Hepatocyte (in vitro differentiated cells): ENCODE measurements at regions not wholly inside any gene's neighbourhood (a gene's known extent, or its start where the extent isn't known, plus 50 kb on each side); places are given as distances from the start of the nearest gene placed in this dataset.

Experiments used
- DNase-seq: peaks from one replicate; pipeline ENCODE4 v3.0.0-alpha.2; 2016; ENCODE audit warnings: low spot score
- H2AFZ ChIP-seq: fragments of 200-600 bp; sonication (generic); 2 replicates; pipeline ENCODE4 v1.6.0; 2016; ENCODE audit warnings: antibody characterized with exemption, mild to moderate bottlenecking
- H3K27ac ChIP-seq: fragments of 200-600 bp; sonication (generic); 2 replicates; pipeline ENCODE4 v1.5.1; 2016; ENCODE audit warnings: mild to moderate bottlenecking
- H3K27me3 ChIP-seq: fragments of 200-600 bp; sonication (generic); 2 replicates; pipeline ENCODE4 v1.6.1; 2016
- H3K36me3 ChIP-seq: fragments of 200-600 bp; sonication (generic); replicated peaks from 2 replicates; pipeline ENCODE4 v1.5.1; 2016; ENCODE audit warnings: low read depth; ENCODE audit not compliant: insufficient read depth
- H3K4me1 ChIP-seq: fragments of 200-600 bp; sonication (generic); 2 replicates; pipeline ENCODE4 v1.5.1; 2016; ENCODE audit warnings: mild to moderate bottlenecking, moderate library complexity; ENCODE audit not compliant: insufficient read depth
- H3K4me2 ChIP-seq: fragments of 200-600 bp; sonication (generic); 2 replicates; pipeline ENCODE4 v1.6.0; 2016
- H3K4me3 ChIP-seq: fragments of 200-600 bp; sonication (generic); 2 replicates; pipeline ENCODE4 v1.5.1; 2016; ENCODE audit warnings: mild to moderate bottlenecking
- H3K79me2 ChIP-seq: fragments of 200-600 bp; sonication (generic); 2 replicates; pipeline ENCODE4 v1.6.0; 2017; ENCODE audit warnings: mild to moderate bottlenecking
- H3K9me2 ChIP-seq: fragments of 200-600 bp; sonication (generic); replicated peaks from 2 replicates; pipeline ENCODE4 v1.6.0; 2017; ENCODE audit warnings: mild to moderate bottlenecking; ENCODE audit not compliant: insufficient read depth
- H3K9me3 ChIP-seq: fragments of 200-600 bp; sonication (generic); 2 replicates; pipeline ENCODE4 v1.5.1; 2016; ENCODE audit warnings: low read depth, mild to moderate bottlenecking
- H4K20me1 ChIP-seq: fragments of 200-600 bp; sonication (generic); 2 replicates; pipeline ENCODE4 v1.6.0; 2016; ENCODE audit warnings: mild to moderate bottlenecking; ENCODE audit not compliant: insufficient read depth, poor library complexity, severe bottlenecking
- CTCF ChIP-seq: fragments of 200-600 bp; sonication (generic); IDR thresholded peaks from 2 replicates; pipeline ENCODE4 v1.5.1; 2016; ENCODE audit warnings: antibody characterized with exemption, mild to moderate bottlenecking; ENCODE audit not compliant: poor library complexity
- EZH2 ChIP-seq: fragments of 200-600 bp; sonication (generic); IDR thresholded peaks from 2 replicates; pipeline ENCODE4 v1.6.1; 2016; ENCODE audit warnings: antibody characterized with exemption, mild to moderate bottlenecking, borderline replicate concordance
- EZH2phosphoT487 ChIP-seq: fragments of 200-600 bp; sonication (generic); IDR thresholded peaks from one replicate; pipeline ENCODE4 v1.6.1; 2018; ENCODE audit warnings: antibody characterized with exemption, mild to moderate bottlenecking, low read depth, moderate library complexity; ENCODE audit not compliant: unreplicated experiment, severe bottlenecking
- WGBS: methylation state at CpG from one replicate; pipeline ENCODE4 v1.1.6; 2016; ENCODE audit warnings: low lambda C conversion rate; ENCODE audit errors: missing lambda C conversion rate; 5-methylcytosine and 5-hydroxymethylcytosine counted together

GRCh38 chr6:40817369-40817768 lies 221.7 kb downstream of the UNC5CL start:
- H3K4me2 ChIP-seq: no peak overlapping the region
- no peaks in the 10 kb centered on the region for H3K9me2 ChIP-seq
- no peaks in the 10 kb centered on the region for H3K9me3 ChIP-seq
- H3K27ac ChIP-seq: no peak overlapping the region
- H3K4me3 ChIP-seq: no peak overlapping the region
- TF ChIP-seq CTCF (no peak), EZH2phosphoT487 (no peak), EZH2 (no peak)
- H3K4me1 ChIP-seq: no peaks in the 10 kb centered on the region
- WGBS: 92% methylated on average over 6 of the region's 6 CpGs
- H3K36me3 ChIP-seq: no peaks in the 10 kb centered on the region
- H3K27me3 ChIP-seq: no peaks in the 10 kb centered on the region
- H3K79me2 ChIP-seq: no peaks in the 10 kb centered on the region
- H2AFZ ChIP-seq: no peak overlapping the region
- no peaks in the 10 kb centered on the region for H4K20me1 ChIP-seq
- no peak for DNase-seq

- no peaks in the 10 kb centered on the region for H3K27me3 ChIP-seq
- H3K4me1 ChIP-seq: no peaks in the 10 kb centered on the region
- H3K4me3 ChIP-seq: no peak overlapping the region
- H4K20me1 ChIP-seq: no peaks in the 10 kb centered on the region
- H2AFZ ChIP-seq: no peak overlapping the region
- 100% methylated on average over 2 of the region's 2 CpGs for WGBS
- H3K36me3 ChIP-seq: no peaks in the 10 kb centered on the region
- H3K79me2 ChIP-seq: no peaks in the 10 kb centered on the region
- H3K9me2 ChIP-seq: no peaks in the 10 kb centered on the region
- no peak for DNase-seq
- no peak overlapping the region for H3K4me2 ChIP-seq
- no peak for TF ChIP-seq EZH2
- TF ChIP-seq EZH2phosphoT487: no peak
- TF ChIP-seq CTCF: no peak
- no peaks in the 10 kb centered on the region for H3K9me3 ChIP-seq
- no peak overlapping the region for H3K27ac ChIP-seq
These were observed 222.4 kb downstream of the UNC5CL start for GRCh38 chr6:40816601-40817000.

- DNase-seq: no peak
- H3K27ac ChIP-seq: no peak overlapping the region
- H3K9me3 ChIP-seq: no peaks in the 10 kb centered on the region
- no peak overlapping the region for H3K4me2 ChIP-seq
- 88% methylated on average over 10 of the region's 12 CpGs for WGBS
- H3K9me2 ChIP-seq: no peaks in the 10 kb centered on the region
- no peaks in the 10 kb centered on the region for H3K4me1 ChIP-seq
- no peaks in the 10 kb centered on the region for H4K20me1 ChIP-seq
- TF ChIP-seq EZH2phosphoT487: no peak
- no peak for TF ChIP-seq CTCF
- no peak for TF ChIP-seq EZH2
- H3K4me3 ChIP-seq: no peak overlapping the region
- no peaks in the 10 kb centered on the region for H3K27me3 ChIP-seq
- no peaks in the 10 kb centered on the region for H3K79me2 ChIP-seq
- no peaks in the 10 kb centered on the region for H3K36me3 ChIP-seq
- H2AFZ ChIP-seq: no peak overlapping the region
These were observed 223.3 kb downstream of the UNC5CL start for GRCh38 chr6:40815731-40816130.

- no peak for TF ChIP-seq CTCF
- TF ChIP-seq EZH2phosphoT487: no peak
- TF ChIP-seq EZH2: no peak
- H3K27me3 ChIP-seq: no peaks in the 10 kb centered on the region
- no peaks in the 10 kb centered on the region for H4K20me1 ChIP-seq
- no peaks in the 10 kb centered on the region for H3K4me1 ChIP-seq
- H3K27ac ChIP-seq: no peak overlapping the region
- no peak overlapping the region for H3K4me3 ChIP-seq
- no peak overlapping the region for H3K4me2 ChIP-seq
- H3K36me3 ChIP-seq: no peaks in the 10 kb centered on the region
- DNase-seq: no peak
- no peak overlapping the region for H2AFZ ChIP-seq
- no peaks in the 10 kb centered on the region for H3K9me2 ChIP-seq
- no peaks in the 10 kb centered on the region for H3K79me2 ChIP-seq
- no peaks in the 10 kb centered on the region for H3K9me3 ChIP-seq
These were observed 223.0 kb upstream of the LRFN2 start for GRCh38 chr6:40810171-40810570.
